GM12874 (cell line): ENCODE measurements at regions not wholly inside any gene's neighbourhood (a gene's known extent, or its start where the extent isn't known, plus 50 kb on each side); places are given as distances from the start of the nearest gene placed in this dataset.

Experiments used
- TF ChIP-seq, protein P1 (sequence below): IDR thresholded peaks from 2 replicates; pipeline ENCODE4 v1.5.1; 2011; ENCODE audit warnings: low read depth, mild to moderate bottlenecking, control low read depth, low read length, moderate library complexity; ENCODE audit not compliant: insufficient read depth

DNA sequence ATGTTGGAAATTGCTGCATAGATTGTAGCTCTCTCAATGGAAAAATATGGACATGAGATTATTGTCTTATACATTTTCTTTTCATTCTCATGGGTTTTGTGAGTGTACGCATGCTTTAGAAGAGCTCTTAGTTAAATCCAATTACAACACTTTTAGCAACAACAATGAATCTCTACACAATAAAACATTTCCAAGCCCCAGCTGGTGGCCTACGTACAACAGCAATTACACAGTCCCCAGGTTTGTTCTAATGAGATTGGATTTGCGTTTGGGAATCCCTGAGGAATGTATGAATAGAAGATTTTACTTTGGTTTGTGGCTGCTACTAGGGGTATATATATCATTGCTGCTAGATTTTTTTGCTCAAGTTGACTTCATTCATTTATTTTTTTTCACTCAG is 98.6 kb downstream of the FHDC1 start:
- TF ChIP-seq, protein P1, sequence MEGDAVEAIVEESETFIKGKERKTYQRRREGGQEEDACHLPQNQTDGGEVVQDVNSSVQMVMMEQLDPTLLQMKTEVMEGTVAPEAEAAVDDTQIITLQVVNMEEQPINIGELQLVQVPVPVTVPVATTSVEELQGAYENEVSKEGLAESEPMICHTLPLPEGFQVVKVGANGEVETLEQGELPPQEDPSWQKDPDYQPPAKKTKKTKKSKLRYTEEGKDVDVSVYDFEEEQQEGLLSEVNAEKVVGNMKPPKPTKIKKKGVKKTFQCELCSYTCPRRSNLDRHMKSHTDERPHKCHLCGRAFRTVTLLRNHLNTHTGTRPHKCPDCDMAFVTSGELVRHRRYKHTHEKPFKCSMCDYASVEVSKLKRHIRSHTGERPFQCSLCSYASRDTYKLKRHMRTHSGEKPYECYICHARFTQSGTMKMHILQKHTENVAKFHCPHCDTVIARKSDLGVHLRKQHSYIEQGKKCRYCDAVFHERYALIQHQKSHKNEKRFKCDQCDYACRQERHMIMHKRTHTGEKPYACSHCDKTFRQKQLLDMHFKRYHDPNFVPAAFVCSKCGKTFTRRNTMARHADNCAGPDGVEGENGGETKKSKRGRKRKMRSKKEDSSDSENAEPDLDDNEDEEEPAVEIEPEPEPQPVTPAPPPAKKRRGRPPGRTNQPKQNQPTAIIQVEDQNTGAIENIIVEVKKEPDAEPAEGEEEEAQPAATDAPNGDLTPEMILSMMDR, result no peak

DNA sequence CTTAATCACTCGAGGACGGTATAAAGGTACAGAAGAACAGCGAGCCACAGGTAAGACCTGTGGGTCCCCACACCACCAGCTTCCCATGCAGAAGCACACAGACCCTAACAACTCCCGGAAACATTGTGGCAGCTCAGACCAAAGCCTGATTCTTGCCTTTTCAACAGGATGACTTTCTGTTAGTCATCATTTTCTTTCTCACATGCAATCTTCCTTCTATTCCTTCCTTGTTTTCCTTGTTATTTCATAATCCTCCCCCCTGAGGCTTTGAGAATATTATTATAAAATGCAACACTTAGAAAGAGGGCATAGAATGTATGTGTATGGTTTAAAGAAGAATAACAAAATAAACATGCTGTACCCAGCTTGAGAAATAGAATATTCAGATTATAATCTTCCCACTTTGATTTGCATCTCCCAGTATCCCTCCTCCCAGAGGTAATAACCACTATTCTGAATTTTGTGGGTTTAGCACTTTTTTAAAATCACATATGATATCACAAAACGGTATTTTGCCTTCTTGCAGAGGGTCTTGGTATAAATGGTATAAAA is 100.9 kb downstream of the FHDC1 start:
- TF ChIP-seq, protein P1, result no peak

DNA sequence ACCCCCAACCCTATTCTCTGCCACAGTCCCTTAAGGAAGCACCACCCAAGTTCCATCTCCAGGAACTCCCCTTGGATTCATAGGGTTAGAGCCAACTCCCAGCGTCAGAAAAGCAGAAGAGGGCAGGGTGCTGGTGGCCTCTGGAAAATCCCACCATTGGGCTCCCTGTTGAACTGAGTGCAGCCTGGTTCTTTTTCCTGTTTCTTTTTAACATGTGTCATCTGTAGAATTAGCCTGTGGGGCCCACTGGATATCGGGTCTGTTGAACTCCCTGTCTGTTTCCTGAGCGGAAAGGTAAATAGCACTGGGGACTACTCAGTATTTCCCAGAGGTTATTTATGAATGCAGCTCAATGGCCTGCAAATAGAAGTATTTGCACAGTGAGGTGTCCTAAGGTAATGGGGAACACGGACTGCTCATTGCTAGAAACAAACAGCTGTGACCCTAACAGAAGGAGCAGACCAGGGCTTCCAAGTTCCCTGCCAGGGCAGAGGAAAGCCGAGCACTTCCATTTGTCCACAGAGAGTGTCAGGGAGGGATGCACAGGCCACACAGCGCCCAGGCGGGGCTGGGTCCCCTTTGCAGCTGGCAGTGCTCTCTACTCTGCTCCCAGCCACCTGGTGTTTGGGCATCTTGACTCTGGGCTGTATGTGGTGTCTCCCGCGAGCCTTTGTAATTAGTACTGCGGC is 102.6 kb downstream of the FHDC1 start:
- TF ChIP-seq, protein P1, result no peak

DNA sequence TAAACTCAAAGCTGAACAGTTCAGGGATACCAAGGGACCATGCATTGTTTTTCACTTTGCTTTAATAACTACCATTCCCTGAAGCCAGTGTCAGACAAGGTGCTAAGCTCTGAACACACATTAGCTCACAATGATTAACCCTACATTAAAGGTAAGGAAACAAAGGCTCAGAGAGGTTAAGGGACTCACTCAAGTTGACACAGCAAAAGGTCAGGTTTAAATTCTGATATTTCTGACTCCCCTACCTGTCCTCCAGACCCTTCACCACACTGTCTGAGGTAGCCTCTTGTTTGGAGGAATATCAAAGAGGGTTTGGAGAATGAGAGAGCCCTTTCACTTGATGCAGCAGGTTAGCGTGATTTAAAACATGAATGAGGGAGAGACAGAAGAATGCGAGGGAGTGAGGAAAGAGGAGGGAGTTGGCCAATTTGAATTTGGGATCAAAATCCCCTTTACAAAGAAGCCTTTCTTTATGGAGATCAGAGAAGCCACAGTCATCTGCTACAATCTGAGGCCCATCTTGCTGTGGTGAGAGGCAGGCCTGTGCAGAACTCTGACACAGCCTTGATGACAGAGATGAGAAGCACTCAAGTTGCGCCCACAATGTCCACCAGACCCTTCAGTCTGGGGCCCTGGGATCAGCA is 103.5 kb downstream of the FHDC1 start:
- TF ChIP-seq, protein P1, result no peak

DNA sequence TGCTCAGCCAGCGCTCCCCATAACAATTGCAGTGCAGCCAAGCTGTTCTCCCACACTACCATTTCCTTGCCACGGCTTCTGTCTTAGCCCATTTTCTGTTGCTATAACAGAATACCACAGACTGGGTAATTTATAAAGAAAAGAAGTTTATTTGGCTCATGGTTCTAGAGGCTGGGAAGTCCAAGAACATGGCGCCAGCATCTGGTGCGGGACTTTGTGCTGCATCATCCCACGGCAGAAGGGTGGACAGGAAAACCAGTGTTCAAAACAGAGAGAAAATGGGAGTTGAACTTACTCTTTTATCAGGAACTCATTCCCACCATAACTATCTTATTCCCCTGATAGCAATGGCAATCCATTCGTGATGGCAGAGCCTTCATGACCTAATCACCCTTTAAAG is 104.6 kb downstream of the FHDC1 start:
- TF ChIP-seq, protein P1, result no peak

DNA sequence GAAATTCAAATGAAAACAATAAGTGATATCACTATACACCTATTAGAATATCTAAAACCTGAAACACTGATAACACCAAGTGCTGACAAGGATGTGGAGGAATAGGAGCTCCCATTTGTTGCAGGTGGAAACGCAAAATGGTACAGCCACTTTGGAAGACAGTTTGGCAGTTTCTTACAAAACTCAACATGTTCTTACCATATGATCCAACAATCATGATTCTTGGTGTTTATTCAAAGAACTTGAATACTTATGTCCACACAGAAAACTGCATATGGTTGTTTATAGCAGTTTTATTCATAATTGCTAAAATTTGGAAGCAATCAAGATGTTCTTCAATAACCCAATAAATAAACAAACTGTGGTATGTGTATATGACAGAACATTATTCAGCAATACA is 107.9 kb downstream of the FHDC1 start:
- TF ChIP-seq, protein P1, result no peak

DNA sequence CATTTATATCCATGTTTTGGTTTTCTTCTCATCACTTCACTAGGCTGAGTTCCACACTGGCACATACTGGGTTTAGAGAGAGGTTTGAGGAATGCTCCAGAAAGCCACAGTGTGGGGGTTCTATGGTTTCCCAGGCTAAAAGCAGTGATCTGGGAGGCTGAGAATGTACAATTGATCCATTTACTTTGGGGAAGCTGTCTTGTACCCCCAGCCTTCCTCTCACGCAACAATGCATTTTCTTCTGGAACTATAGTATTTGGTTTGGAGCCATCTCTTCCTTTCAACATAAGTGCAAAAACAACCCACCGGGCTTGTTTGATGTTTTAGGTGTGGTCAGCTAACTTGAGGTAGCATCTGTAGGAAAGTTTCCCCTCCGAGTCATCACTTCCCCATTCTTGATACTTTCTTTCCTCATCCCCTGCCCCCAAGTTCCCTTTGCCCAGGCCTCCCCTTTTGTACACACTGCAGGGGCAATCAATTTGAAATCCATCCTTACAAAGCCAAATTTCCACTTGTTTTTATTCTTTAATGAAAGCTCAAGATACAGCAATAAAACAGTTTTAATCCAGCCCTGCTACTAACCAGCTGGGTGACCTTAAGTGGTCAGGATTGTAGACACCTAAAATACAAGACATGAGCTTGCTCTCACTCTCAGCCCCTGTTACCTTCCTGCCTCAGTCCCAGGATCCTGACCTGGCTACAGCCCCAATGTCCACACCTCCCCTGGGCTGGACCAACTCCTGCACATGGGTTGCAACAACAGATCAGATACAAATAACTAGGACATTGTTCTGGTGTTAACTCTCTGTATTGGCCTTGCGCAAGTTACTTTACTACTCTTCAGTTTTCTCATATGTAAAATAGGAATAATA is 109.2 kb downstream of the FHDC1 start:
- TF ChIP-seq, protein P1, result no peak
